Naive B cell (primary cell): ENCODE measurements at regions not wholly inside any gene's neighbourhood (a gene's known extent, or its start where the extent isn't known, plus 50 kb on each side); places are given as distances from the start of the nearest gene placed in this dataset.

ENCODE experiments used
- ATAC-seq, 2 donors: fragments of 150-1000 bp; cut with Tn5 transposase; 2 replicates each; pipeline ENCODE4 v1.10.0; 2021; ENCODE audit warnings: low read depth in 2 of 2, mild to moderate bottlenecking in 2 of 2, moderate library complexity in 2 of 2
- DNase-seq: peaks from one replicate; pipeline ENCODE4 v3.0.0; 2022
- H3K27ac Mint-ChIP-seq, 6 donors: one replicate each; pipeline ENCODE4 v1.8.0; 2020 to 2022; ENCODE audit warnings: mild to moderate bottlenecking in 6 of 6, mixed read lengths in 6 of 6, moderate library complexity in 5 of 6, inconsistent platforms in 2 of 6
- H3K27me3 Mint-ChIP-seq, 3 donors: one replicate each; pipeline ENCODE4 v1.8.0; 2021 to 2022; ENCODE audit warnings: mixed read lengths in 3 of 3, mild to moderate bottlenecking in 1 of 3
- H3K36me3 Mint-ChIP-seq, 2 donors: one replicate each; pipeline ENCODE4 v1.8.0; 2020 to 2022; ENCODE audit warnings: mixed read lengths in 2 of 2, inconsistent platforms in 1 of 2, mild to moderate bottlenecking in 1 of 2
- H3K4me1 Mint-ChIP-seq, 3 donors: one replicate each; pipeline ENCODE4 v1.8.0; 2020 to 2022; ENCODE audit warnings: mixed read lengths in 3 of 3, inconsistent platforms in 1 of 3, mild to moderate bottlenecking in 1 of 3, moderate library complexity in 1 of 3
- H3K4me3 Mint-ChIP-seq, 8 donors: one replicate each; pipeline ENCODE4 v1.8.0; 2020 to 2022; ENCODE audit warnings: mild to moderate bottlenecking in 8 of 8, mixed read lengths in 8 of 8, moderate library complexity in 8 of 8, inconsistent platforms in 2 of 8
- H3K9me3 Mint-ChIP-seq, 7 donors: one replicate each; pipeline ENCODE4 v1.8.0; 2020 to 2022; ENCODE audit warnings: mixed read lengths in 7 of 7, mild to moderate bottlenecking in 5 of 7, inconsistent platforms in 2 of 7, moderate library complexity in 1 of 7

- Mint-ChIP-seq H3K27me3 (no peaks in the 10 kb centered on the region), H3K4me1 (no peaks in the 10 kb centered on the region), H3K27ac (no peak overlapping the region), H3K36me3 (no peaks in the 10 kb centered on the region), H3K9me3 (no peaks in the 10 kb centered on the region), H3K4me3 (no peak overlapping the region)
- no peak for ATAC-seq
- DNase-seq = no peak
Observed at GRCh38 chr6:140847262-140847645, 1285.5 kb upstream of the GJE1 start.

- H3K4me1 Mint-ChIP-seq = no peaks in the 10 kb centered on the region
- H3K36me3 Mint-ChIP-seq = no peaks in the 10 kb centered on the region
- H3K27me3 Mint-ChIP-seq = no peaks in the 10 kb centered on the region
- H3K4me3 Mint-ChIP-seq = no peak overlapping the region
- H3K27ac Mint-ChIP-seq = no peak overlapping the region
- ATAC-seq (no peak), DNase-seq (no peak)
- no peaks in the 10 kb centered on the region for H3K9me3 Mint-ChIP-seq
Observed at GRCh38 chr6:140846503-140847261, 1286.0 kb upstream of the GJE1 start.

GRCh38 chr6:140845701-140846100, 1287.0 kb upstream of the GJE1 start:
- ATAC-seq = no peak
- no peak overlapping the region for H3K4me3 Mint-ChIP-seq
- no peaks in the 10 kb centered on the region for H3K4me1 Mint-ChIP-seq

GRCh38 chr6:140844167-140844566, 1288.6 kb upstream of the GJE1 start:
- DNase-seq = no peak
- Mint-ChIP-seq H3K9me3 (no peaks in the 10 kb centered on the region), H3K27ac (no peak overlapping the region), H3K4me1 (no peaks in the 10 kb centered on the region), H3K36me3 (no peaks in the 10 kb centered on the region), H3K27me3 (no peaks in the 10 kb centered on the region), H3K4me3 (no peak overlapping the region)
- ATAC-seq = no peak

More at GRCh38 chr6:140845701-140846100, 1287.0 kb upstream of the GJE1 start:
- no peaks in the 10 kb centered on the region for H3K27me3 Mint-ChIP-seq
- H3K36me3 Mint-ChIP-seq = no peaks in the 10 kb centered on the region
- no peaks in the 10 kb centered on the region for H3K9me3 Mint-ChIP-seq
- H3K27ac Mint-ChIP-seq = no peak overlapping the region
- no peak for DNase-seq

- Mint-ChIP-seq H3K9me3 (no peaks in the 10 kb centered on the region), H3K27ac (no peak overlapping the region), H3K36me3 (no peaks in the 10 kb centered on the region), H3K4me3 (no peak overlapping the region), H3K27me3 (no peaks in the 10 kb centered on the region), H3K4me1 (no peaks in the 10 kb centered on the region)
- no peak for DNase-seq
- no peak for ATAC-seq
Observed at GRCh38 chr6:140833408-140833807, 1299.3 kb upstream of the GJE1 start.

- no peaks in the 10 kb centered on the region for H3K9me3 Mint-ChIP-seq
- H3K4me1 Mint-ChIP-seq = no peaks in the 10 kb centered on the region
- no peak overlapping the region for H3K27ac Mint-ChIP-seq
- no peaks in the 10 kb centered on the region for H3K36me3 Mint-ChIP-seq
- no peak for ATAC-seq
- DNase-seq = no peak
- H3K4me3 Mint-ChIP-seq = no peak overlapping the region
- no peaks in the 10 kb centered on the region for H3K27me3 Mint-ChIP-seq
Observed at GRCh38 chr6:140830666-140831065, 1302.1 kb upstream of the GJE1 start.

- ATAC-seq = no peak
- Mint-ChIP-seq H3K27me3 (no peaks in the 10 kb centered on the region), H3K4me3 (no peak overlapping the region), H3K4me1 (no peaks in the 10 kb centered on the region), H3K9me3 (no peaks in the 10 kb centered on the region), H3K27ac (no peak overlapping the region), H3K36me3 (no peaks in the 10 kb centered on the region)
- no peak for DNase-seq
Observed at GRCh38 chr6:140828856-140829255, 1303.9 kb upstream of the GJE1 start.

GRCh38 chr6:140827593-140827992, 1305.1 kb upstream of the GJE1 start:
- Mint-ChIP-seq H3K36me3 (no peaks in the 10 kb centered on the region), H3K4me1 (no peaks in the 10 kb centered on the region), H3K27me3 (no peaks in the 10 kb centered on the region), H3K27ac (no peak overlapping the region), H3K9me3 (no peaks in the 10 kb centered on the region), H3K4me3 (no peak overlapping the region)
- DNase-seq (no peak), ATAC-seq (no peak)

GRCh38 chr6:140825731-140826130, 1307.0 kb upstream of the GJE1 start:
- DNase-seq (no peak), ATAC-seq (no peak)
- Mint-ChIP-seq H3K27ac (peak overlapping the region in 1 of 6 donors; percentile 10), H3K9me3 (no peaks in the 10 kb centered on the region), H3K4me1 (no peaks in the 10 kb centered on the region), H3K36me3 (no peaks in the 10 kb centered on the region), H3K4me3 (no peak overlapping the region), H3K27me3 (no peaks in the 10 kb centered on the region)

GRCh38 chr6:140824595-140824994, 1308.1 kb upstream of the GJE1 start:
- H3K27ac Mint-ChIP-seq = no peak overlapping the region
- no peaks in the 10 kb centered on the region for H3K9me3 Mint-ChIP-seq
- DNase-seq = no peak
- ATAC-seq = no peak
- H3K36me3 Mint-ChIP-seq = no peaks in the 10 kb centered on the region
- H3K4me1 Mint-ChIP-seq = no peaks in the 10 kb centered on the region
- H3K4me3 Mint-ChIP-seq = no peak overlapping the region
- H3K27me3 Mint-ChIP-seq = no peaks in the 10 kb centered on the region

- Mint-ChIP-seq H3K4me3 (no peak overlapping the region), H3K4me1 (no peaks in the 10 kb centered on the region), H3K36me3 (no peaks in the 10 kb centered on the region), H3K27ac (no peak overlapping the region), H3K27me3 (no peaks in the 10 kb centered on the region), H3K9me3 (no peaks in the 10 kb centered on the region)
- DNase-seq (no peak), ATAC-seq (no peak)
Observed at GRCh38 chr6:140821196-140821595, 1311.5 kb upstream of the GJE1 start.

GRCh38 chr6:140817176-140817575, 1315.5 kb upstream of the GJE1 start:
- H3K27me3 Mint-ChIP-seq = no peaks in the 10 kb centered on the region
- ATAC-seq = no peak
- no peaks in the 10 kb centered on the region for H3K4me1 Mint-ChIP-seq
- H3K9me3 Mint-ChIP-seq = no peaks in the 10 kb centered on the region
- no peak for DNase-seq
- no peak overlapping the region for H3K27ac Mint-ChIP-seq
- no peak overlapping the region for H3K4me3 Mint-ChIP-seq
- no peaks in the 10 kb centered on the region for H3K36me3 Mint-ChIP-seq

- no peaks in the 10 kb centered on the region for H3K36me3 Mint-ChIP-seq
- ATAC-seq (no peak), DNase-seq (no peak)
- H3K4me1 Mint-ChIP-seq = no peaks in the 10 kb centered on the region
- no peak overlapping the region for H3K4me3 Mint-ChIP-seq
- H3K27ac Mint-ChIP-seq = no peak overlapping the region
- H3K27me3 Mint-ChIP-seq = no peaks in the 10 kb centered on the region
- no peaks in the 10 kb centered on the region for H3K9me3 Mint-ChIP-seq
Observed at GRCh38 chr6:140816681-140817080, 1316.0 kb upstream of the GJE1 start.

GRCh38 chr6:140812636-140813035, 1320.1 kb upstream of the GJE1 start:
- no peak for DNase-seq
- no peak overlapping the region for H3K27ac Mint-ChIP-seq
- no peak overlapping the region for H3K4me3 Mint-ChIP-seq
- ATAC-seq = no peak
- H3K36me3 Mint-ChIP-seq = no peaks in the 10 kb centered on the region
- no peaks in the 10 kb centered on the region for H3K9me3 Mint-ChIP-seq
- H3K4me1 Mint-ChIP-seq = no peaks in the 10 kb centered on the region
- no peaks in the 10 kb centered on the region for H3K27me3 Mint-ChIP-seq

GRCh38 chr6:140811642-140812041, 1321.1 kb upstream of the GJE1 start:
- Mint-ChIP-seq H3K9me3 (no peaks in the 10 kb centered on the region), H3K4me3 (no peak overlapping the region), H3K27me3 (no peaks in the 10 kb centered on the region), H3K4me1 (no peaks in the 10 kb centered on the region), H3K36me3 (no peaks in the 10 kb centered on the region), H3K27ac (peak overlapping the region in 1 of 6 donors; percentile 71)
- no peak for ATAC-seq
- DNase-seq = no peak
